ENCODE measurements at regions not wholly inside any gene's neighbourhood (a gene's known extent, or its start where the extent isn't known, plus 50 kb on each side); places are given as distances from the start of the nearest gene placed in this dataset.
"Not testable (repeated sequence)": the region's sequence is repeated elsewhere in the genome, so short reads cannot be mapped to it uniquely, and the experiment has no call there.

DNA sequence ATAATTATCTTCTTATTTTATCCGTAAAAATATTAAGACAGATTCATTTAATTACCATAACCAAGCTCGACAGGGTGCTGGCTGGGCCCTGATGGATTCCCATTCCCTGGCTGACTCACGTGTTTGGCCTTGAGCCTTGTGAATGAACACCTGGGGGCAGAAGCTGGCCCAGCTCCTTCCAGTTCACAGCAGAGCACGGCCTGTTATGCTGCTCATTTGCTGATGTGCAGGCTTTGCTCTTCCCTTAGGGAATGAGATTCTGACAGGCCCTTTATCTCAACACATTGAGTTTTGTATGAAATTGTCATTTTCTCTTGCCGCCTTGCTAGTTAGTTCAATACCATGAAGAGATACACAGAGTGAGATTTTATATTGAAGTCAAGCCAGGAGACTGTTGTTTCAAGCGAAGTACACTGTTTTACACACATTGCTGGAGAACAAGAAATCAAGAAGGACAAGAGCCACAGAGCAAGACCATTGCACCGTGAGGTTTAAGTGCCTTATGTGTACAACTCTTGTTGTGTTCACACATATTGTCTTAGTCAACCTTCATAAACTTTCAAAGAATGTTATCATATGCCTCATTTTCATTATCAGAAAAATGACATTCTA, 1583.3 kb downstream of the STIM2 start:
- no peak for DNase-seq

DNA sequence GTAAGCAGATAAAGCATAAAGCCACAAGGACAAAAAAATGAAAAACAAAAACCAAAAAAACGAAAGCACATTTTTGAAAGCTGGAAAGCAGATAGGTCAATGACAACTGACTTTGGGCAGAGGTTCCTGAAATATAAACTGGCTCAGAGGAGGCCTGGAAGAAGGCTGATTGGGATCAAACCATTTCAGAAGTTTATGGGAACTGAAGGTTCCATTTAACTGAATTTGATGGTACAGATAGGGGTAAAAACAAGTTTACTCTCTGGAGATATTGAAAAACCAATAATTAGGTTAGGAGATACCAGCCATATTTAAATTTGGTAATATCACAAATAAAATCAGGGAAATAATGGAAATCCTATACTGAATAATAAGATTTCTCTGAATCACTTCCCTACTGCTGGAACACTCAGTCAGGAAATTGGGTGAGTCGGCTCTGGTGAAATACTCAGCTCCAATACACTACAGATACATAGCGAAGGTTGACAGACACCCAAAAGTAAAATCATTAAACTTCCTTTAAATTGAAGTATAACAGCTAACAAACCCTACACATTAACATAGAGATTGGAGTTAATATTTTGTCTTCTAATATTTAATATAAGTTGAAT, 1584.3 kb downstream of the STIM2 start:
- no peak for DNase-seq

DNA sequence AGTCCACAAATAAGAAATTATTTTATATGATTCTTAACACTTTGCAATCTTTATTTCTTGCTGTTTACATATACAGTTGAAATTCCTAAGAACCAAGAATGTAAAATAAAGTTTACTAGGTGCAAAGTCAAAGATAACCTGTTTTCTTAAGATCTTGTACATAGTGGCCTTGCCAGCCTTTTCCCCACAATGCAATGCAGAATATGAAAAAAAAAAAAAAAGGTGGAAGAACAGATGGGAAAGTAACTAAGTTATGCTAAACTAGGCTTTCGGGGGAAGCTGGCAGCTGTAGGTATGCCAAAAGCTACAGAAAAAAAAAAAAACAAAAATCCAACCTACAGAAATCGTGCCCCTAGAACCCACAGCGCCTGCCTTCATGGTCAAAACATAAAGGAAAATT, 1588.4 kb downstream of the STIM2 start:
- no peak for DNase-seq

- DNase-seq: no peak
Measured at GRCh38 chr4:28451346-28451745, 1590.7 kb downstream of the STIM2 start.

- DNase-seq: no peak
Measured at GRCh38 chr4:28462766-28463700, 1602.4 kb downstream of the STIM2 start.

DNA sequence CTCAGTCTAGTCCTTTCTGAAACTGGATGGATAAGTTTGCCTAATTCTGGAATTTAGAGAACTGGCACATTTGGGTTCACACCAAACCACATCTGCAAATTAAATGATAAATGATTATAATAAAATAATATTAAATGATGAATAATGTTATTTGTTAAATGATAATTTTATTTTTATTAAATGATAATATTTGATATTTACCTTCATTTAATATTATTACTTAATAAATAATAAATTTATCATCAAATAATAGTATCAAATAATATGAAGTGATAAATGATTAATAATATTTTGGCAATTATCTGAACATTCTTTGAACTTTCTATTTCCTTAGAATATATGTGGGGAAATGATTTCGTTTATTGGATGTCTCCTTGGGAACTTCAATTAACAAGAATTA, 1604.2 kb downstream of the STIM2 start:
- no peak for DNase-seq

- DNase-seq: not testable (repeated sequence)
Measured at GRCh38 chr4:28466886-28467285, 1606.2 kb downstream of the STIM2 start.

GRCh38 chr4:28469387-28469786, 1608.7 kb downstream of the STIM2 start:
- no peak for DNase-seq

DNA sequence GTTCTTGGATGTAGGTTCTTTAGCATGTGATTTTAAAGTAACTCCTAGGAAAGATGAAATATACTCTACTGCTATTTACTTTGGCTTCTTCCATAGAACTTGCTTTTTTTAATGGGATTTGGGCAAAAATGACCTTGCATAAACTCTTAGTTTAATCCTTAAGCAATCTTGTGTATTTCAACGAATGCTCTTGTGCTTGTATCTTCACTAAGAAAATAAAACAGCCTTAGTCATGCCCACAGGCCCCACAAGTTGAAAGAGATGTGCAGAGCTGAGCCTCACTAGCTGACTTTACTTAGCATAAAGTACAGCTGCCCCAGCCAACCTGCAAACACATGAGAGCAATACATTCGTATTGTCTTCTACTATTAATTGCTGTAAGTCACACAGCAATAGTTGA, 1609.2 kb downstream of the STIM2 start:
- DNase-seq: no peak

- no peak for DNase-seq
Measured at GRCh38 chr4:28475381-28475780, 1614.7 kb downstream of the STIM2 start.

- DNase-seq: no peak
Measured at GRCh38 chr4:28479666-28480065, 1619.0 kb downstream of the STIM2 start.

DNA sequence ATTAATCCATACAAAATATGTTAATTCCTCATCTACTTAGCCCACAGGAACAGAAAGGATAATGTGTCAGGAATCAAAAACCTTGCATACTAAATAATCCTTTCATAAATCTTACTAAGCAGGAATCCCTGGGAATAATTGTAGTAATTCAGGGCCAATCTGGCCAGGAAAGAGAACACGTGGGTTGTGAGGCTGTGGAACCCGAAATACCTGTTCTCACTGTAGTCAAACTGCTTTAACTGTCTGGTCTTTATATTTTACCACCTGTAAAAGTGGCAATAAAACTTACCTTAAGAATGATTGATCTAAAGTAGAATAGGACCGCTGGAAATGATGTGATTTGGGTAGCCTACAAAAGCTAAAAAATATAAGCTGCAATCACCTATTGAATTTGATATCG, 1620.9 kb downstream of the STIM2 start:
- DNase-seq: no peak

DNA sequence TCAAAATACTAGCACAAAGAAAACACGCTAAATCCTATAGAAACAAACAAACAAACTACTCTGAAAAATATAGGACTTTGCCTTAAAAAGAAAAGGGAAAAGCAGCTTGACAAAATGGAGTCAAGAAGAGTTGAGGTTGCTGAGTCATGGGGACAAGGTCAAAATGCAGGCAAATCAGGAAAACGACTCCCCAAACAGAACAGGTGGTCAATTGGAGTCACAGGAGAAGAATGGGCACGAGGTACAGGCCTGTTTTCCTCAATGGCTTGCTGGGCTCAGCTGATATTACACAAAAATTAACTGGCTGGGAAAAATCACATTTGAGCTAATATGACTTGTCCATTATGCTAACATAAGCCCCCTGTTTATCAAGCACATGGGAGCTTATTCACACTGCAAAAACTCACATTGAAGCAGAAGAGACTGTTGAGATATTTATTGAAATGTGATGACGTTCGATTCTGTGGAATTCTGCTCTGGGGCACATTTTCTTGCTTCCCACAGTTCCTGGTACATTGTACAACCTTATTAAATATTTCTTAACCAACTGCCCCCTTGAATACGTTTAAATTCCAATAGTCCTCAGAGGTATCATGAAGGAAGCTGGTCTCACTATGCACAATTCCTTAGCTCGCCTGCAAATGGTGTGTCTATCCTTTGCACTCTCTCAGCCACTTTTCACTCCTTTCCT, 1622.1 kb downstream of the STIM2 start:
- DNase-seq: no peak

DNA sequence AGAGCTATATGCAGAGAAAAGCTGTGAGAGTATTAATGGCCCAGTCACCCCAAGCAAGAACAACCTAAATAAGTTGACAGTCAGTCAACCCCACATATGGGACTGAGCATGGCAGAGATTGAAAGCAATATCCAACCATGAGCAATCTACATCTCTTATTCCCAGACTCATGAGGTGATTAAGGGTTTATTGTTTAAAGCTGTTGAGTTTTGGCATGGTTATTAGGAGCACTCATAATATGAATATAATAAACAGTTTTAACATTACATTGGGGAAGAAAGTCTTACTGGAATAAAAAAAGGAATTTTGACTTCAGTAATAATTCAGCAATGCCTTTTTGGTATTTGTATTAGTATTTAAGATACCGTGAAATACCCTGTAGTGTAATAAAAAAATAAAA, 1627.4 kb downstream of the STIM2 start:
- DNase-seq: no peak

DNA sequence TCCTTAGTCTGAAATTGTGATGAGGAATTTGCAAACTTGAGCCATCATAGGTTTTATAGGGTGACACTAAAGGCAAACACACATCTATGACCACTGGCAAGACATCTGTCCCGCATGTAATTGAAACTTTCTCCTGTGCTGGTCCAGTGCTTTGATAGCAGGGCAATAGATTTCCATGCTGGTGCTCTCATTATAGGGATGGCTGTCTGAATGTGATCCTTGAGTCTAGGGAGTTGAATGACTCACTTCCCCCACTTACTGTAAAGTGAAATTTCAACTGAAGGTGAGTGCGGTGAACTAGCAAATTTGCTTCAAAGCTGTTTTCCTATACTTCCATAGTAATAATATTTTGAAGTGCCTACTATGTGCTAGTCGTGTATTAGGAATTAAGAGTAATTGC, 1630.0 kb downstream of the STIM2 start:
- DNase-seq: no peak

DNA sequence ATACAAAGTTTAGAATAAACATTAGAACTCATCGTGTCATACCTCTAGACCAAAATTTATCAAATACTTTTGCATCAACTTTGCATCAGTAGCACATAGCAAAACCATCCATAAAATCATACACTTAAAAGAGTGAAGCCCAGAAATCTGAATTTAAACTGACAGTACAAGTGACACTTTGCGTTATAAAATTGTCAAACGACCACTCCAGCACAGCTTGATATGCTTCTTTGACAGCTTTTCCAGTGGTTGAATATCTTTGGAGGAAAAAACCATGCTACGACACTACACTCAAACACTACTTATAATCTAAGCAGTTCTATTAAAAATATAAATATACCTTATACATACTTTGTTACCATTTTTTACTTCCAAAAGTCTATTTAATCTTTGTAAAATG, 1644.4 kb downstream of the STIM2 start:
- DNase-seq: no peak

DNA sequence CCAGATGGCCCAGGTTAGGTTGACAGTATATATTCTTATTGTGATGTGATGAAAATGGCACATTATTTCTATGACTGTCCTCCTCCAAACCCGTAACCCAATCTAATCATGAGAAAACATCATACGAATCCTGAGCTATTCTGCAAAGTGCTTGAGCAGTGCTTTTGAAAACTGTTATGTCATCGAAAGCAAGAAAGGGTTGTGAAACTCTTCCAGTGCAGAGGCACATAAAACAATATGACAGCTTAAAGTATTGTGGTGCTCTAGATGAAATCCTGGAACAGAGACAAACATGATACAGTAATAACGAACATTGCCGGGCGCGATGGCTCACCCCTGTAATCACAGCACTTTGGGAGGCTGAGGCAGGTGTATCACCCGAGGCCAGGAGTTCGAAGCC, 1648.0 kb downstream of the STIM2 start:
- DNase-seq: no peak

DNA sequence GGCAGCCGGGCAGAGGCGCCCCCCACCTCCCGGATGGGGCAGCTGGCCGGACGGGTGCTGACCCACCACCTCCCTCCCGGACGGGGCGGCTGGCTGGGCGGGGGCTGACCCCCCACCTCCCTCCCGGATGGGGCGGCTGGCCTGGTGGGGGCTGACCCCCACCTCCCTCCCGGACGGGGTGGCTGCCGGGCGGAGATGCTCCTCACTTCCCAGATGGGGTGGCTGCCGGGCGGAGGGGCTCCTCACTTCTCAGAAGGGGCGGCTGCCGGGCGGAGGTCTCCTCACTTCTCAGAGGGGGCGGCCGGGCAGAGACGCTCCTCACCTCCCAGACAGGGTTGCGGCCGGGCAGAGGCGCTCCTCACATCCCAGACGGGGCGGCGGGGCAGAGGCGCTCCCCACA, 1654.1 kb downstream of the STIM2 start:
- not testable (repeated sequence) for DNase-seq

- DNase-seq: no peak
Measured at GRCh38 chr4:28518561-28519165, 1658.0 kb downstream of the STIM2 start.

DNA sequence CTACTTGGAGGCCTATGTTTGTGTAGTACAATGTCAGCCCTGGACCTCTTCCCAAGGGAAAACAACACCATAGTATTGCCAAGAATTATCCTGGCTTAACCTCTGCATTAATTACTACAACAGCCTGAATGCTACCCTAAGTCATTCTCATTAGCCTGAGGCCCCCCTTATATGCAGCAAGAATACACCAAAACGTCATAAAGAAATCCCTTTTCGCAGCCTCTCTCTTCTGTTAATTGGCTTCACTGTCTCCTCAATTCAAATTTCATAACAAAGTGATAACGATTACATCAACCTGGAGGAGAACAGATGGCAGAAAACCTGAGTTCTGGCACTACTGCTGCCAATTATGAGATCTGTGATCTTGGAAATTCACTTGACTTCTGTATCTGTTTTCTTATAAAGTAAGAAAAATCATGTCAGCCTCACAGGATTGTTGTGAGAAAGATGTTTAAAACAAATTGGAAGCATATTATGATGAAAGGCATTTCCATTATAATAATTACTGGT, 1663.1 kb downstream of the STIM2 start:
- no peak for DNase-seq

- DNase-seq: no peak
Measured at GRCh38 chr4:28536124-28536523, 1675.5 kb downstream of the STIM2 start.

DNA sequence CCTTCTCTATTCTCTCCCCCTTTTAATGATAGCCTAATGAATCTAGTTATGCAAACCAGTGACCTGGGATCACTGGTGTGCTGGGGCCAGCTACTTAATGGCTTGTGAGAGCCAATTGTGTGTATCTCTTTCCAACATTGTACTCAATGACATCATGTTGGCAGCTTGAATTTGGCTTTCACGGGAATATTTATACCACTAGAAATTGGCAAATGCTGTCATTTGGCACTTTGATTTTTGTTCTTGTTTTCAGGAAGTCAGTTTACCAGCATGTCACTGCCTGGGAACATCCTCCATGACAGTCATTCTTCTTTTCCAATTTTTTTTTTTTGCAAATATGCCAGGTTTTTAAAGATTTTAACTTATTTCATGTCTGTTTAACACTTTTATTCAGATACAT, 1685.3 kb downstream of the STIM2 start:
- no peak for DNase-seq

GRCh38 chr4:28548136-28548535, 1687.5 kb downstream of the STIM2 start:
- no peak for DNase-seq
